MG63 (cell line): ENCODE measurements at regions not wholly inside any gene's neighbourhood (a gene's known extent, or its start where the extent isn't known, plus 50 kb on each side); places are given as distances from the start of the nearest gene placed in this dataset.

ENCODE experiments used
- DNase-seq: peaks from one replicate; pipeline ENCODE4 v3.0.0-alpha.2; 2020
- H3K27me3 ChIP-seq: fragments of 250-450 bp; sonication (Bioruptor Pico); 2 replicates; pipeline ENCODE4 v1.5.1; 2020; ENCODE audit warnings: mild to moderate bottlenecking, moderate library complexity
- H3K36me3 ChIP-seq: fragments of 250-450 bp; sonication (Bioruptor Pico); 2 replicates; pipeline ENCODE4 v1.5.1; 2020; ENCODE audit warnings: mild to moderate bottlenecking, moderate library complexity
- H3K4me3 ChIP-seq: fragments of 250-450 bp; sonication (Bioruptor Pico); 2 replicates; pipeline ENCODE4 v1.5.1; 2020; ENCODE audit warnings: mild to moderate bottlenecking, moderate library complexity
- H3K9me3 ChIP-seq: fragments of 250-450 bp; sonication (Bioruptor Pico); 2 replicates; pipeline ENCODE4 v1.5.1; 2020; ENCODE audit warnings: mild to moderate bottlenecking, moderate library complexity

DNA sequence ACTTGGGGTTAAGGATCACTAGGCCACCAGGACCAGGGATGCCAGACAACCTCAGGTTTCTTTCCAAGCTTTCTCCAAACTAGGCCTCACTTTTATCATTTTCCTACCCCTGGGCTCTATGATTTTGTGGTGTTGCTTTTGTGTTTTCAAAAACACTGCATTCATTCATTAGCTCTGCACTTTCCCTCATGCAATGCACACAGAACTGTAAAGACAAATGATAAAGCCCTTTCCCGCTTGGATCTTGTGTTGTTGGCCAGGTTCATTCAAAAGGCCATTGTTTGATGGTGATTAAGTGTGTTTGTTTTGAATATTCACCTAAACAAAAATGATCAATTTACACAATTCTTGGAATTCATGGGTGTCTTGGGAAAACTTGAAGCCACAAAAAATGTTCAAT, 210.7 kb upstream of the TNP1 start:
- no peak overlapping the region for H3K4me3 ChIP-seq
- no peaks in the 10 kb centered on the region for H3K27me3 ChIP-seq
- peaks cover 16% of the 10 kb centered on the region for H3K9me3 ChIP-seq
- no peak for DNase-seq
- H3K36me3 ChIP-seq: no peaks in the 10 kb centered on the region

DNA sequence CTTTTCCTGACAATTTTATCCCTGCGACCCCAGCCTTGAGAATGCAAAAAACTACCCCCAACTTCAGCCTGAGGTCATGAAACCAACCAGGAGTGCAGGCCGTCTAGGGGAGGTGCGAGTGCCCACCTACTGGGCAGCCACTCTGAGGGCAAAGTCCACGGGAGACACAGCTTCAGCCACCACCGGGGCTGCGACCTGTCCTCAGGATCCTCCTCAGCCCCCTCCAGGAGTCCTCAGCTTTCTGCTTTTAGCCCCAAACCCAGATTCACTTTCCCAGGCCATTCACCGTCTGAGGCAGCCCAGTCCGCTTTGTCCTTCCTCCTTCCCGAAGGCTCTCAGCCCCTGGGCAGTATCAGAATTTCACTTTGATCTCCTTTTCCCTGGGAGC, 210.2 kb upstream of the TNP1 start:
- Histone ChIP-seq H3K4me3 (no peak overlapping the region), H3K27me3 (no peaks in the 10 kb centered on the region)
- DNase-seq: no peak

DNA sequence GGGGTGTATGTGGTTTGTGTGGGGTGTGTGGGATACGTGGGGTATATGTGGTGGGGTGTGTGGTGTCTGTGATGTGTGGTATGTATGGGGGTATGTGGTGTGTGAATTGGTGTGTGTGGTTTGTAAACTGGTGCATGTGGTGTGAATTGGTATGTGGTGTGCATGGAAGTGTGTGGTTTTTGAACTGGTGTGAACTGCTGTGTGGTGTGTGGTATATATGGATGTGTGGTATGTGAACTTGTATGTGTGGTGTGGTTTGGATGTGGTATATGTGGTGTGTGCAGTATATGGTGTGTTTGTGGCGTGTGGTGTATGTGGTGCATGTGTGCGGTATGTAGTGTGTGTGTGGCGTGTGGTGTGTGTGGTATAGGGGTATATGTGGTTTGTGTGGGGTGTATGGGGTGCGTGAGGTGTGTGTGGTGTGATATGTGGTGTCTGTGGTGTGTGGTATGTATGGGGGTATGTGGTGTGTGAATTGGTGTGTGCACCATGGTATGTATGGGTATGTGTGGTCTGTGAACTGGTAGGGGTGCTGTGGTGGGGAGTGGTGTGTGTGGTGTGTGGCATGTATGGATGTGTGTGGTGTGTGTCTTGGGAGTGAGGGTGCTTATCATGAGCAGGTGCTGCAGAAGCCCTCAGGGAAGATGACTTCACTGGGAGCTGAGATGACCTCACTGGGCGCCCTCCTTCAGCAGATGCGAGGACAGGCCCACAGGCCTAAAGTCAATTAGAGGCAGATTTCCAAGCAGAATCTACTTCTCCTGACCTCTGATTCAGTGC, 209.6 kb upstream of the TNP1 start:
- Histone ChIP-seq H3K27me3 (no peaks in the 10 kb centered on the region), H3K4me3 (no peak overlapping the region), H3K9me3 (peaks cover 20% of the 10 kb centered on the region), H3K36me3 (no peaks in the 10 kb centered on the region)
- no peak for DNase-seq

More for the DNA sequence above, 210.2 kb upstream of the TNP1 start:
- H3K36me3 ChIP-seq: no peaks in the 10 kb centered on the region
- H3K9me3 ChIP-seq: peaks cover 20% of the 10 kb centered on the region

GRCh38 chr2:217068677-217069250, 208.9 kb upstream of the TNP1 start:
- no peak overlapping the region for H3K4me3 ChIP-seq
- DNase-seq: no peak

GRCh38 chr2:217067787-217068186, 207.9 kb upstream of the TNP1 start:
- no peak overlapping the region for H3K4me3 ChIP-seq
- DNase-seq: no peak
- peaks cover 20% of the 10 kb centered on the region for H3K9me3 ChIP-seq
- H3K36me3 ChIP-seq: no peaks in the 10 kb centered on the region
- no peaks in the 10 kb centered on the region for H3K27me3 ChIP-seq

More at GRCh38 chr2:217068677-217069250, 208.9 kb upstream of the TNP1 start:
- Histone ChIP-seq H3K36me3 (no peaks in the 10 kb centered on the region), H3K27me3 (no peaks in the 10 kb centered on the region), H3K9me3 (peaks cover 20% of the 10 kb centered on the region)

DNA sequence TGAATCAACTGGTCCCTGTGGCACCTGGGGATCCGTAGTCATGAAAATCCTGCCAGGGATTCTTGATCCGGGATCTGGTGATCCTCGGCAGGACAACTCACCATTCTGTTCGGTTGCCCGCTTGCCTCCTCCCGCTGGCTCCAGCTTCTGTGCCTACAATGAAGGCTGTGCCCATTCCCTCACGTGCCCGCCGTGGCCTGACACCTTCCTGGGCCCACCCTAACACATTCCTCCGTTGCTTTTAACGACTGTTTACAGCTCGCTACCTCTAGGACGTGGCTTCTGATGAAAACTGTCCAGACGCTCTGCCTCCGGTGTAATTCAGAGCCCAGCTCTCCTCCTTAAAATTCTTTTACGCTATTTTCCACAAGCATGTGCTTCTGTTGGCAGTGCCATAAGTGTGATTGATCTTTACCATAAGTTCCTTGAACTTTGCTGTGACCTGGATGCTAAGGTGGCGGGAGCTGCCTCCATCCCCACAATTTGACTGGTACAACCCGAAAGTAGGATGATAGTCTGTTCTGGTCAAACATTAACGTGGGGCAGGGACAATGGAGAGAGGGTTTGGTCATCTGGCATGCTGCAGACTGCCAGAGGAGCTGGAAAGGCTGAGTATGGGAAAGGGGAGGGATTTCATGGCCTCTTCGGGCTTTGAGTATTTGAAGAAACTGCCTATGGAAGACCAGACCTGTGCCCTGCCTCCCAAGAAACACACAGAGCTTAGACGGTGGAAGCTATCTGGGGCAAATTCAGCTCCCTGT, 206.8 kb upstream of the TNP1 start:
- no peak for DNase-seq

GRCh38 chr2:217065695-217066405, 206.0 kb upstream of the TNP1 start:
- H3K4me3 ChIP-seq: no peak overlapping the region
- no peaks in the 10 kb centered on the region for H3K27me3 ChIP-seq
- peaks cover 20% of the 10 kb centered on the region for H3K9me3 ChIP-seq
- no peaks in the 10 kb centered on the region for H3K36me3 ChIP-seq
- DNase-seq: peak; percentile 52

More for the DNA sequence above, 206.8 kb upstream of the TNP1 start:
- Histone ChIP-seq H3K27me3 (no peaks in the 10 kb centered on the region), H3K36me3 (no peaks in the 10 kb centered on the region), H3K9me3 (peaks cover 20% of the 10 kb centered on the region), H3K4me3 (no peak overlapping the region)

- Histone ChIP-seq H3K36me3 (no peaks in the 10 kb centered on the region), H3K27me3 (no peaks in the 10 kb centered on the region), H3K9me3 (peaks cover 20% of the 10 kb centered on the region), H3K4me3 (no peak overlapping the region)
- DNase-seq: no peak
Measured at GRCh38 chr2:217065012-217065290, 205.1 kb upstream of the TNP1 start.

GRCh38 chr2:217064234-217065011, 204.6 kb upstream of the TNP1 start:
- no peaks in the 10 kb centered on the region for H3K36me3 ChIP-seq
- H3K27me3 ChIP-seq: no peaks in the 10 kb centered on the region
- DNase-seq: no peak
- H3K9me3 ChIP-seq: peaks cover 20% of the 10 kb centered on the region
- no peak overlapping the region for H3K4me3 ChIP-seq

DNA sequence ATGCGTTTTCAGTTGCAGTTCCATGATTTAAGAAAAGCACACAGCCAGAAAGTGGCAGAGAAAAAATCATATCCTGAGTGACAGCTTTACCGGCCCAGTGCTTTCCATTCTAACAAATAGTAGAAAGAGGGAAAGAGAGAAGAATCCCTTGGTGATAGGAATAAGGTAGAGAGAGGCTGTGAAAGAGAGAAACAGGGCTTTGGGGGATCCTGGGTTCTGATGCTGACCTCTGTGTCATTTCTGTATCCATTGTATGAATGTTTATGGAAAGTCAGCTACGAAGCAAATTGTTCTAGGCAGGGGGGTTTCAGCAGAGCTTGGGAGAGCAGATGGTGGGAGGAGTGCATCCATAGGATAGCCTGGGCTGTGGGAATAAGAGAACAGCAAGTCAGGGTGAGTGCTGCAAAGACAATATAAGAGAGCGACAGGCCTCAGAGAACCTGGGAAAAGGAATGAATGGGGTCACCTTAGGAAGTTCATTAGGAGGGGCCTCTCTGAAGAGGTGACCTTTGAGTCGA, 203.4 kb upstream of the TNP1 start:
- no peaks in the 10 kb centered on the region for H3K36me3 ChIP-seq
- no peak for DNase-seq
- no peaks in the 10 kb centered on the region for H3K27me3 ChIP-seq
- H3K9me3 ChIP-seq: peaks cover 20% of the 10 kb centered on the region
- H3K4me3 ChIP-seq: no peak overlapping the region

DNA sequence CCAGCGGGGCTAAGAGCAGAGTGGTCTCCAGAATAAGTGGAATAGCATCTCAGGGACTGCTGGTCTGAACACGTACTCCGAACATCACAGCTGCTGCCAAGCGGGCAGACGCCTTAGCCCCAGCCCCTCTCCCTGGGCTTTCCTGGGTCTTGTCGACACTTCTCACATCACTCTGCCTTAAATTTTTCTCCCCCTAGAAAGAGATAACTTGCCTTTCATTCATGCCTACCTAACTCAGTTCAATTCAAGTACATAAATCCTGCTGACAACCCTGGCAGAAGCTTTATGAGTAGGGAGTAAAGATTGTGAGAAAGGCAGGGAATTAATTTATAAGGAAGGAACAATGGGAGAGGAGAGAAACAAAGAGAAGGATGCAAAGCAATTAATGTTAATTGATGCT, 202.9 kb upstream of the TNP1 start:
- Histone ChIP-seq H3K4me3 (no peak overlapping the region), H3K27me3 (no peaks in the 10 kb centered on the region), H3K36me3 (no peaks in the 10 kb centered on the region), H3K9me3 (peaks cover 19% of the 10 kb centered on the region)
- no peak for DNase-seq

DNA sequence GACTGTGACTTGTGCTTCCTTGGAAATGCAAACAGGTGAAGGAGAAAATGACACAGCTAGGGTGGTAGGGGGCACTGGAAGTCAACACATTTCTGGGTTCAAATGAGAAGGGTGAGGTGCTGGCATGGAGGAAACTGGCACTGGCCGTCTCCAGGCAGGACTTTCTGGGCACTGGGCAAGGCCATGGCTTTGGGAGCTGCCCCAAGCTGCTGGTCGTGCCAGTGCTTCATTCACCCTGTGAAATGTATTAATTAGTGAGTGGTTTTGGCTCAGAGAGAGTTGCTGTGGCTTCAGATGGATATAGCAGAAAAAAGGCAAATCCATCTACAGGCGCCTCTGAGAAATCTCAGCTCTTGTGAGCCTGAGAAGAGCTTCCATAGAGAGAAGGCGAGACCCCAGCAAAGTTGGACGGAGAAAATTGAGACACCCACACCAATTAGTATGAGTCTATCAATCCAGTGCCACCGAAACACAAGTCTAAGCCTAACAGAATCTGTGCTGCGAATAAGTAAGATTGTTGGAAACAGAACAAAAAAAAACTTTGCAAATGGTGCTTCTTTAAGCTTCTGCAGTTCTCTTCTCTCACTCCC, 202.1 kb upstream of the TNP1 start:
- no peak overlapping the region for H3K4me3 ChIP-seq
- H3K36me3 ChIP-seq: no peaks in the 10 kb centered on the region
- peaks cover 14% of the 10 kb centered on the region for H3K9me3 ChIP-seq
- H3K27me3 ChIP-seq: no peaks in the 10 kb centered on the region
- no peak for DNase-seq

GRCh38 chr2:217060951-217061547, 201.2 kb upstream of the TNP1 start:
- Histone ChIP-seq H3K9me3 (peaks cover 6% of the 10 kb centered on the region; the same call in 1 of the 2 replicates), H3K27me3 (no peaks in the 10 kb centered on the region), H3K4me3 (no peak overlapping the region), H3K36me3 (no peaks in the 10 kb centered on the region)
- DNase-seq: no peak

DNA sequence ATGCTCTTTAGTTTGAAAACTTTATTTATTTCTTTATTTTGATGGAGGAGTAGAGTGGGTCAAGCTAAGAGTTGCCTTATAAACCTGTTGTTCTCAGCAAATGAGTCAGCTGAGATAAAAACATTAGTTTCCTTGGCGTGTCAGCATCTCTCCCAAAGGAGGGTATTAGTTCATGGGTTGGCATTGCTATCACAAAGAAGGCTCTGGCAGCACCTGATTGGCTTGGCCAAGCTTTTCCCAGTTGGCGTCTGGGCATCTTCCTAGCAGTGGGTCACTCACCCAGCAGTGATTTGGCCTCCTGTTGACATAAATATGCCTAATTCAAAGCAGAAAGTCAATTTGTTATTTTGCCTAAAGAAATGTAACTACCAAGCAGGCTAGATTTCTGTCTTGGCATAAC, 200.7 kb upstream of the TNP1 start:
- peak; percentile 75 for DNase-seq
- no peak overlapping the region for H3K4me3 ChIP-seq
- H3K36me3 ChIP-seq: no peaks in the 10 kb centered on the region
- H3K27me3 ChIP-seq: no peaks in the 10 kb centered on the region
- peaks cover 4% of the 10 kb centered on the region; the same call in 1 of the 2 replicates for H3K9me3 ChIP-seq

GRCh38 chr2:217058791-217059755, 199.2 kb upstream of the TNP1 start:
- H3K9me3 ChIP-seq: no peaks in the 10 kb centered on the region
- H3K36me3 ChIP-seq: no peaks in the 10 kb centered on the region
- DNase-seq: no peak
- no peak overlapping the region for H3K4me3 ChIP-seq
- H3K27me3 ChIP-seq: no peaks in the 10 kb centered on the region
